ENCODE measurements at regions not wholly inside any gene's neighbourhood (a gene's known extent, or its start where the extent isn't known, plus 50 kb on each side); places are given as distances from the start of the nearest gene placed in this dataset.

GRCh38 chr5:37966871-37967270 lies 127.0 kb upstream of the GDNF start:
- Mint-ChIP-seq H3K27me3 (peaks cover 3% of the 10 kb centered on the region), H3K36me3 (ENCODE audit: insufficient read depth) (no peaks in the 10 kb centered on the region), H3K4me3 (ENCODE audit: low read depth) (no peak overlapping the region), H3K4me1 (ENCODE audit: low read depth) (no peaks in the 10 kb centered on the region), H3K9me3 (ENCODE audit: low read depth) (no peaks in the 10 kb centered on the region), H3K27ac (no peak overlapping the region)
- DNase-seq (ENCODE audit: low spot score, unreplicated experiment), result no peak
- no peak for TF ChIP-seq CTCF (IDR thresholded peaks at IDR 0.05; ENCODE audit: unreplicated experiment)

- Mint-ChIP-seq H3K4me3 (ENCODE audit: low read depth) (no peak overlapping the region), H3K36me3 (ENCODE audit: insufficient read depth) (no peaks in the 10 kb centered on the region), H3K9me3 (ENCODE audit: low read depth) (no peaks in the 10 kb centered on the region), H3K27me3 (peaks cover 3% of the 10 kb centered on the region), H3K27ac (no peak overlapping the region), H3K4me1 (ENCODE audit: low read depth) (no peaks in the 10 kb centered on the region)
- no peak for TF ChIP-seq CTCF (IDR thresholded peaks at IDR 0.05; ENCODE audit: unreplicated experiment)
- no peak for DNase-seq (ENCODE audit: low spot score, unreplicated experiment)
These were observed 126.5 kb upstream of the GDNF start for GRCh38 chr5:37966291-37966690.

- Mint-ChIP-seq H3K27ac (no peak overlapping the region), H3K9me3 (ENCODE audit: low read depth) (peaks cover 27% of the 10 kb centered on the region), H3K36me3 (ENCODE audit: insufficient read depth) (peaks cover 4% of the 10 kb centered on the region), H3K4me1 (ENCODE audit: low read depth) (no peaks in the 10 kb centered on the region), H3K4me3 (ENCODE audit: low read depth) (no peak overlapping the region), H3K27me3 (peaks cover 3% of the 10 kb centered on the region)
- TF ChIP-seq CTCF (IDR thresholded peaks at IDR 0.05; ENCODE audit: unreplicated experiment), result no peak
- DNase-seq (ENCODE audit: low spot score, unreplicated experiment), result no peak
These were observed 122.5 kb upstream of the GDNF start for GRCh38 chr5:37962389-37962788.

- Mint-ChIP-seq H3K4me1 (ENCODE audit: low read depth) (no peaks in the 10 kb centered on the region), H3K36me3 (ENCODE audit: insufficient read depth) (peaks cover 4% of the 10 kb centered on the region), H3K4me3 (ENCODE audit: low read depth) (no peak overlapping the region), H3K27ac (no peak overlapping the region), H3K27me3 (no peaks in the 10 kb centered on the region), H3K9me3 (ENCODE audit: low read depth) (peaks cover 27% of the 10 kb centered on the region)
- DNase-seq (ENCODE audit: low spot score, unreplicated experiment), result no peak
- no peak for TF ChIP-seq CTCF (IDR thresholded peaks at IDR 0.05; ENCODE audit: unreplicated experiment)
These were observed 117.4 kb upstream of the GDNF start for GRCh38 chr5:37957218-37957617.

- Mint-ChIP-seq H3K36me3 (ENCODE audit: insufficient read depth) (peaks cover 4% of the 10 kb centered on the region), H3K4me3 (ENCODE audit: low read depth) (no peak overlapping the region), H3K4me1 (ENCODE audit: low read depth) (no peaks in the 10 kb centered on the region), H3K27ac (no peak overlapping the region), H3K27me3 (no peaks in the 10 kb centered on the region), H3K9me3 (ENCODE audit: low read depth) (peaks cover 26% of the 10 kb centered on the region)
- no peak for TF ChIP-seq CTCF (IDR thresholded peaks at IDR 0.05; ENCODE audit: unreplicated experiment)
- no peak for DNase-seq (ENCODE audit: low spot score, unreplicated experiment)
These were observed 115.9 kb upstream of the GDNF start for GRCh38 chr5:37955748-37956147.

Measured in progenitor cell of endocrine pancreas (in vitro differentiated cells).